Neuronal stem cell (in vitro differentiated cells): ENCODE measurements at regions not wholly inside any gene's neighbourhood (a gene's known extent, or its start where the extent isn't known, plus 50 kb on each side); places are given as distances from the start of the nearest gene placed in this dataset.

Source experiments
- DNase-seq: peaks from one replicate; pipeline ENCODE4 v3.0.0-alpha.2; 2013; ENCODE audit warnings: low spot score
- H2AFZ ChIP-seq: one replicate; pipeline ENCODE4 v1.6.1; 2013; ENCODE audit warnings: mild to moderate bottlenecking, low read length, inconsistent platforms
- H2AK5ac ChIP-seq: 2 replicates; pipeline ENCODE4 v1.6.1; 2013; ENCODE audit warnings: low read depth, mild to moderate bottlenecking, inconsistent platforms, low read length, moderate library complexity, mixed read lengths
- H2BK120ac ChIP-seq: 2 replicates; pipeline ENCODE4 v1.6.1; 2013; ENCODE audit warnings: low read depth, mild to moderate bottlenecking, inconsistent platforms, low read length, moderate library complexity, mixed read lengths
- H2BK12ac ChIP-seq: one replicate; pipeline ENCODE4 v1.6.1; 2013; ENCODE audit warnings: low read length, inconsistent platforms
- H2BK15ac ChIP-seq: 2 replicates; pipeline ENCODE4 v1.6.1; 2013; ENCODE audit warnings: mild to moderate bottlenecking, low read length, inconsistent platforms, mixed read lengths
- H2BK5ac ChIP-seq: one replicate; pipeline ENCODE4 v1.6.1; 2013; ENCODE audit warnings: inconsistent platforms, mild to moderate bottlenecking, low read length, moderate library complexity
- H3K14ac ChIP-seq: one replicate; pipeline ENCODE4 v1.6.1; 2013; ENCODE audit warnings: low read length, inconsistent platforms
- H3K18ac ChIP-seq: 2 replicates; pipeline ENCODE4 v1.6.1; 2013; ENCODE audit warnings: low read length, inconsistent platforms
- H3K23ac ChIP-seq: 2 replicates; pipeline ENCODE4 v1.6.1; 2013; ENCODE audit warnings: low read depth, mild to moderate bottlenecking, mixed read lengths, low read length, inconsistent platforms; ENCODE audit not compliant: poor library complexity
- H3K27ac ChIP-seq: replicated peaks from 3 replicates; pipeline ENCODE4 v1.5.1; 2013; ENCODE audit warnings: low read length, inconsistent platforms
- H3K27me3 ChIP-seq, 3 experiments: 2 replicates each; pipeline ENCODE4 v1.6.1; 2013; ENCODE audit warnings: low read length in 3 of 3, mild to moderate bottlenecking in 2 of 3, inconsistent platforms in 1 of 3, low read depth in 1 of 3, mixed read lengths in 1 of 3, moderate library complexity in 1 of 3; ENCODE audit not compliant: control insufficient read depth in 3 of 3, insufficient read depth in 3 of 3
- H3K36me3 ChIP-seq, 2 donors: replicated peaks in 1 of 2; 2 replicates each; pipeline ENCODE4 v1.6.1; 2013; ENCODE audit warnings: low read length in 2 of 2; ENCODE audit not compliant: control insufficient read depth in 2 of 2, insufficient read depth in 2 of 2
- H3K4ac ChIP-seq: 2 replicates; pipeline ENCODE4 v1.6.1; 2013; ENCODE audit warnings: inconsistent platforms, mild to moderate bottlenecking, low read length, moderate library complexity
- H3K4me1 ChIP-seq, 2 donors: 1 replicate in 1 of 2; 2 replicates in 1 of 2; pipeline ENCODE4 v1.6.1; 2013; ENCODE audit warnings: low read length in 2 of 2, low read depth in 1 of 2; ENCODE audit not compliant: control insufficient read depth in 2 of 2, insufficient read depth in 1 of 2
- H3K4me2 ChIP-seq: one replicate; pipeline ENCODE4 v1.6.1; 2013; ENCODE audit warnings: mild to moderate bottlenecking, low read length, inconsistent platforms; ENCODE audit not compliant: insufficient read depth, poor library complexity, severe bottlenecking
- H3K4me3 ChIP-seq, 2 donors: 2 replicates each; pipeline ENCODE4 v1.5.1; 2013; ENCODE audit warnings: low read length in 2 of 2, mild to moderate bottlenecking in 2 of 2, inconsistent platforms in 1 of 2, moderate library complexity in 1 of 2
- H3K79me1 ChIP-seq: one replicate; pipeline ENCODE4 v1.6.1; 2013; ENCODE audit warnings: low read depth, mild to moderate bottlenecking, inconsistent platforms, low read length, moderate library complexity
- H3K9ac ChIP-seq: one replicate; pipeline ENCODE4 v1.6.1; 2013; ENCODE audit warnings: mild to moderate bottlenecking, low read depth, low read length, inconsistent platforms; ENCODE audit not compliant: poor library complexity
- H3K9me3 ChIP-seq, 2 donors: replicated peaks in 1 of 2; 2 replicates each; pipeline versions ENCODE3 to v1.6.1; 2013; ENCODE audit warnings: low read length in 2 of 2, mild to moderate bottlenecking in 2 of 2, inconsistent platforms in 1 of 2, low read depth in 1 of 2, mixed read lengths in 1 of 2, moderate library complexity in 1 of 2; ENCODE audit not compliant: control insufficient read depth in 2 of 2, insufficient read depth in 1 of 2
- H4K8ac ChIP-seq: one replicate; pipeline ENCODE4 v1.6.1; 2013; ENCODE audit warnings: low read depth, mild to moderate bottlenecking, inconsistent platforms, low read length, moderate library complexity
- H4K91ac ChIP-seq: one replicate; pipeline ENCODE4 v1.6.1; 2013; ENCODE audit warnings: low read length, low read depth, mild to moderate bottlenecking, inconsistent platforms; ENCODE audit not compliant: poor library complexity
- WGBS, 2 donors: extraction: QIAGEN DNeasy Blood & Tissue Kit; methylation state at CpG; one replicate each; pipeline ENCODE4 v1.1.7; 2013; ENCODE audit warnings: missing lambda C conversion rate in 2 of 2, mixed read lengths in 1 of 2; ENCODE audit not compliant: insufficient read length in 2 of 2, insufficient replicate concordance in 1 of 2; ENCODE audit errors: extremely low coverage in 2 of 2; 5-methylcytosine and 5-hydroxymethylcytosine counted together

DNA sequence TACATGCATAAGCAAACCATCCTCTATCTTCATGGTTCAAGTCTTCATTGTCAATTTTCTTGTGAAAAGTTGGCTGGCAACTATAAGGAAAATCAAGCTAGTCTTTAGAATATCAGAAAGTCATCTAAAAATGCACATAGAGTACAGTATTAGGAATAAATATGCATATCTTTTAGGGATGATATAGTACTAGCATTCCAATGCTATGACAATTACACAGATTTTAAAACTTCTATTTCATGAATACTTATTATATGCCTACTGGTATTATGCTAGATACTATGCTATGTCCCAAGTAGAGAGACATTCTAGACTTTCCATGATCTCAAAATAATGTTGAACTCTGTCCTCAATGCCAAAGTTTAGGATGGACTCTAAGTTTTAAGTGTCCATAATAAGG is 81.3 kb upstream of the NAALADL2 start:
- no peak overlapping the region for H3K18ac ChIP-seq
- no peak overlapping the region for H4K91ac ChIP-seq
- H3K4me2 ChIP-seq = no peak overlapping the region
- H2BK5ac ChIP-seq = no peak overlapping the region
- H3K4ac ChIP-seq = no peak overlapping the region
- no peaks in the 10 kb centered on the region for H3K4me1 ChIP-seq
- no peak overlapping the region for H2AK5ac ChIP-seq
- H2BK120ac ChIP-seq = no peak overlapping the region
- no peaks in the 10 kb centered on the region for H3K79me1 ChIP-seq
- DNase-seq = no peak
- no peak overlapping the region for H3K14ac ChIP-seq
- H3K23ac ChIP-seq = no peak overlapping the region
- no peaks in the 10 kb centered on the region for H3K27me3 ChIP-seq
- H3K36me3 ChIP-seq = no peaks in the 10 kb centered on the region
- no peak overlapping the region for H2BK15ac ChIP-seq
- no peak overlapping the region for H2AFZ ChIP-seq
- H3K9me3 ChIP-seq = no peaks in the 10 kb centered on the region
- no peak overlapping the region for H3K9ac ChIP-seq
- H3K4me3 ChIP-seq = no peak overlapping the region
- no peak overlapping the region for H3K27ac ChIP-seq
- H4K8ac ChIP-seq = no peak overlapping the region
- H2BK12ac ChIP-seq = no peak overlapping the region

DNA sequence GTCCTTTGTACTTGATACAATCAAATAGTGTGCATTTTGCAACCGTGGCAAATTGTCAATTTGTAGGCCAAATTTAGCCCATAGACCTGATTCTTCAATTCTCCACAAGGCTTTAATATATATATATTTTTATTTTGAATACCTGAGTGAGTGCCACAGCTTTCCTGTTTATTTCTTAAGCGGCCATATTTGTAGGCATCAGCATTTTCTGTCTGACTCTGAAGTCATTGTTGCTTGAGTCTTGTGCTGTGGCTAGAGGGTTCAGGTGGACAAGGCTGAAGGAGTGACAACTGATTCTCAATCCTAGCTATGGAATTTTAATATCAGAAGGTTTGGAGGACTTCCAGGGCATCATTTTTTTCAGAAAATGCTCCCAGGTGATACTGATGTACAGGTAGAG is 75.6 kb upstream of the NAALADL2 start:
- H2AK5ac ChIP-seq = no peak overlapping the region
- H2BK12ac ChIP-seq = no peak overlapping the region
- H3K4me3 ChIP-seq = no peak overlapping the region
- no peak overlapping the region for H2BK120ac ChIP-seq
- H3K4me1 ChIP-seq = no peaks in the 10 kb centered on the region
- no CpG with 5 or more reads among the region's 2 CpGs for WGBS, 2 donors
- H4K91ac ChIP-seq = no peak overlapping the region
- H3K4me2 ChIP-seq = no peak overlapping the region
- no peak overlapping the region for H2BK5ac ChIP-seq
- no peaks in the 10 kb centered on the region for H3K79me1 ChIP-seq
- no peak overlapping the region for H3K18ac ChIP-seq
- no peak overlapping the region for H3K23ac ChIP-seq
- H2BK15ac ChIP-seq = no peak overlapping the region
- no peak overlapping the region for H2AFZ ChIP-seq
- no peaks in the 10 kb centered on the region for H3K9me3 ChIP-seq
- H3K4ac ChIP-seq = no peak overlapping the region
- no peak overlapping the region for H3K9ac ChIP-seq
- no peaks in the 10 kb centered on the region for H3K27me3 ChIP-seq
- no peak for DNase-seq
- no peak overlapping the region for H3K14ac ChIP-seq
- no peaks in the 10 kb centered on the region for H3K36me3 ChIP-seq
- H4K8ac ChIP-seq = no peak overlapping the region
- no peak overlapping the region for H3K27ac ChIP-seq

DNA sequence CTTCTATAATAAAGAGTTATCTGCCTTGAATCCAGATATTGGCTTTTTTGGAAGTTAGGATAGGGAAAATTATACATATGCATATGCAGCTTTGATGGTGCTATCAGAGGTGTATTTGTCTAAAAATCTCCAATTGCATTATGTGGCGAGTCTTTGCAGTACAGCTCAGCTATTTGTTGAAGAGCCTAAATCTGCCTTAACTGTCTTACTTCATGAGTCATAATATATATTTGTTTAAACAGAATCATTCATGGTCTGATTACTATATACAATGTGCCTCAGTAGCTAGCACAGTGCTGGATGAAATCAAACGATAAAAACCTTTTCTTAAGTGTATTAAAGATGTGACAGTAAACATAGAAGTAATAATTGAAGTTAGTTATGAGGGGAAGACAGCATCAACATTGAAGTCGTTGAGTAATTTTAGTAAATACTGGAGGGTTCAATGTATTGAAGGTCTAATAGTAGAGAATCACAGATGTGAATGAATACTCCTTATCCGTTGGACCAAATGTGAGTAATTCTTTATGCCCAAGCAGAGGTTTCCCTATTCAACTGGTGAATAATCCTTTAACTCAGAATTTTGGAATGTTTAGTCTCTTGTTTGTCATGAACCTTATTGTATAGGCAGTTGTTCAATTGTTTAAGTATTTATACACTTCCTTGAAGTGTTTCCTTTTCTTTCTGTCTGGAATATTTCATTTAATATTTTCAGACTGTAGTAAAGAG is 74.8 kb upstream of the NAALADL2 start:
- Histone ChIP-seq H3K27me3 (no peaks in the 10 kb centered on the region), H3K14ac (no peak overlapping the region), H3K9me3 (no peaks in the 10 kb centered on the region), H3K4me2 (no peak overlapping the region), H2AFZ (no peak overlapping the region), H3K4ac (no peak overlapping the region), H3K36me3 (no peaks in the 10 kb centered on the region), H2AK5ac (no peak overlapping the region), H2BK12ac (no peak overlapping the region), H2BK15ac (no peak overlapping the region), H3K9ac (no peak overlapping the region), H4K91ac (no peak overlapping the region), H2BK120ac (no peak overlapping the region), H4K8ac (no peak overlapping the region), H3K23ac (no peak overlapping the region), H3K4me3 (no peak overlapping the region), H2BK5ac (no peak overlapping the region), H3K27ac (no peak overlapping the region), H3K18ac (no peak overlapping the region), H3K4me1 (no peaks in the 10 kb centered on the region), H3K79me1 (no peaks in the 10 kb centered on the region)
- no CpG with 5 or more reads among the region's 4 CpGs for WGBS, 2 donors
- no peak for DNase-seq

DNA sequence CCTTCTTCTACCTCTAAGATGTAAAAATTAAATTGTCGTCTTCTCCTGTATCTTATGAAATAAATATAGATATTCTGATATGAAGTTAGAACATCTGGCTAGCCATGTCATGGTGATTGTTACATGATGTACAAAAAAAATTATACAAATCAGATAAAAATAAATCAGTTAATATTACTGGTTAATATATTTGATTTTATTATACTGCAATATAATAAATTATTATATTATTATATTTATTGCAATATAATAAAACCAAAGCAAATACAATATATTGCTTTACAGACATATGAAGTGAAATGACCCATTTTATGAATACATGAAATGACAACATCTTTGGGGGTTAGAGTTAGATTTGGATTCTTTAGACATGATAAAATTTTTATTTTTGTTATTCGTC is 72.3 kb upstream of the NAALADL2 start:
- no peak overlapping the region for H3K4ac ChIP-seq
- WGBS, 2 donors = no CpG with 5 or more reads among the region's 2 CpGs
- H2BK120ac ChIP-seq = no peak overlapping the region
- no peak overlapping the region for H2BK15ac ChIP-seq
- no peak overlapping the region for H3K4me3 ChIP-seq
- no peak overlapping the region for H3K18ac ChIP-seq
- H3K79me1 ChIP-seq = no peaks in the 10 kb centered on the region
- H2BK12ac ChIP-seq = no peak overlapping the region
- no peak overlapping the region for H3K23ac ChIP-seq
- H3K4me2 ChIP-seq = no peak overlapping the region
- H3K9ac ChIP-seq = no peak overlapping the region
- H2AK5ac ChIP-seq = no peak overlapping the region
- H4K8ac ChIP-seq = no peak overlapping the region
- no peaks in the 10 kb centered on the region for H3K9me3 ChIP-seq
- no peaks in the 10 kb centered on the region for H3K27me3 ChIP-seq
- H3K27ac ChIP-seq = no peak overlapping the region
- no peaks in the 10 kb centered on the region for H3K36me3 ChIP-seq
- H2BK5ac ChIP-seq = no peak overlapping the region
- H3K14ac ChIP-seq = no peak overlapping the region
- H2AFZ ChIP-seq = no peak overlapping the region
- no peaks in the 10 kb centered on the region for H3K4me1 ChIP-seq
- no peak overlapping the region for H4K91ac ChIP-seq
- DNase-seq = no peak
